ENCODE measurements at regions not wholly inside any gene's neighbourhood (a gene's known extent, or its start where the extent isn't known, plus 50 kb on each side); places are given as distances from the start of the nearest gene placed in this dataset.

DNA sequence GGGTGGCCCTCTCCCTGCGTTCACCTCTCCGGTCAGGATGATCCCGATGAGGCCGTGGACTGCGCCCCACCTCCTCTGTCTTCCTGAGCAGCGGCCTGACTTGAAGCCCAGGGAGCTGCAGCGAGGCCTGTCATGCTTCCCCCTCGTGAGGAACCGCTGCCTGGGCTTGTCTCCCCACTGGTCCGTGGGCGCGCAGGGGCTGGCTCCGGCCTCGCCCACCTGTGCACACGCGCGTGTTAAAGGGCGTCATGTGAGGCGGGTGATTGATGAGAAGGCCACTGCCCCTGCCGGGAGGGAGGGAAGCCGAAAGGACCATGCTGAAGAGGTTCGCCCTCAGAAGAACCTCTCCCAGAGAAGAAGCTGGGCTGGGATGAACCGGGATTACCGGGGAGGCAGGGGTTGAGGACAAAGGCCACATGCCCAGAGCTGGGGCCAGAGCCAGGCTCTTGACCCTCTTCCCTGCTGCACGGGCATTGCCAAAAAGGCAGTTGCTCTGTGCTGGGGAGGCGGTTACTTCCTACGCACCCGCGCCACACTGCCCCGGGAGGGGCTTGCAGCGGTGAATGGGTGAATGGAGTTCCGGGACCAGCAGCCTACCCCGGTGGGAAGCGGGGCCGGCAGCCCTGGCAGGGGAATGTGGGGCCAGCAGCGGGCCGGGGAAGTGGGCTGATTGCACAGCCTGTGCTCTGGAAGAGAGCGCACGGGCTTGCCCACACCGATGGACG lies 85.9 kb upstream of the GSE1 start (continued):
- TF ChIP-seq STAT5B (CRISPR knock-in tag; IDR thresholded peaks at IDR 0.05) (no peak), ZBTB7A (CRISPR knock-in tag; IDR thresholded peaks at IDR 0.05) (0 out of 2 replicates have a peak, but pooled peaks have one; percentile 11), MYNN (CRISPR knock-in tag; IDR thresholded peaks at IDR 0.05; ENCODE audit: low read depth) (no peak), NFKBIZ (CRISPR knock-in tag; IDR thresholded peaks at IDR 0.05) (no peak), ZNF205 (CRISPR knock-in tag; IDR thresholded peaks at IDR 0.05) (no peak), NFE2 (CRISPR knock-in tag; IDR thresholded peaks at IDR 0.05) (no peak), ADNP (CRISPR knock-in tag; IDR thresholded peaks at IDR 0.05) (no peak), TBX2 (CRISPR knock-in tag; IDR thresholded peaks at IDR 0.05; ENCODE audit: borderline replicate concordance) (no peak), ASH2L (IDR thresholded peaks at IDR 0.05; ENCODE audit: insufficient read length, low read depth, low read length) (no peak), MED8 (CRISPR knock-in tag; IDR thresholded peaks at IDR 0.05; ENCODE audit: insufficient replicate concordance) (peak; percentile 38), ZNF773 (CRISPR knock-in tag; IDR thresholded peaks at IDR 0.05; ENCODE audit: borderline replicate concordance) (no peak), FOXP1 (IDR thresholded peaks at IDR 0.05) (no peak), FOXP1 (CRISPR knock-in tag; IDR thresholded peaks at IDR 0.05) (no peak), HOXA9 (CRISPR knock-in tag; IDR thresholded peaks at IDR 0.05; ENCODE audit: borderline replicate concordance) (no peak), GABPA (IDR thresholded peaks at IDR 0.05; ENCODE audit: low read depth, low read length) (no peak), GABPA (CRISPR knock-in tag; IDR thresholded peaks at IDR 0.05; ENCODE audit: low read depth) (no peak), NRL (CRISPR knock-in tag; IDR thresholded peaks at IDR 0.05; ENCODE audit: borderline replicate concordance) (0 out of 2 replicates have a peak, but pooled peaks have one; percentile 8), HHEX (CRISPR knock-in tag; IDR thresholded peaks at IDR 0.05) (no peak), SCMH1 (CRISPR knock-in tag; IDR thresholded peaks at IDR 0.05; ENCODE audit: borderline replicate concordance) (no peak), RFX3 (CRISPR knock-in tag; IDR thresholded peaks at IDR 0.05) (no peak), ZNF263 (CRISPR knock-in tag; IDR thresholded peaks at IDR 0.05) (0 out of 2 replicates have a peak, but pooled peaks have one; percentile 2)
- TF ChIP-seq, protein P1, sequence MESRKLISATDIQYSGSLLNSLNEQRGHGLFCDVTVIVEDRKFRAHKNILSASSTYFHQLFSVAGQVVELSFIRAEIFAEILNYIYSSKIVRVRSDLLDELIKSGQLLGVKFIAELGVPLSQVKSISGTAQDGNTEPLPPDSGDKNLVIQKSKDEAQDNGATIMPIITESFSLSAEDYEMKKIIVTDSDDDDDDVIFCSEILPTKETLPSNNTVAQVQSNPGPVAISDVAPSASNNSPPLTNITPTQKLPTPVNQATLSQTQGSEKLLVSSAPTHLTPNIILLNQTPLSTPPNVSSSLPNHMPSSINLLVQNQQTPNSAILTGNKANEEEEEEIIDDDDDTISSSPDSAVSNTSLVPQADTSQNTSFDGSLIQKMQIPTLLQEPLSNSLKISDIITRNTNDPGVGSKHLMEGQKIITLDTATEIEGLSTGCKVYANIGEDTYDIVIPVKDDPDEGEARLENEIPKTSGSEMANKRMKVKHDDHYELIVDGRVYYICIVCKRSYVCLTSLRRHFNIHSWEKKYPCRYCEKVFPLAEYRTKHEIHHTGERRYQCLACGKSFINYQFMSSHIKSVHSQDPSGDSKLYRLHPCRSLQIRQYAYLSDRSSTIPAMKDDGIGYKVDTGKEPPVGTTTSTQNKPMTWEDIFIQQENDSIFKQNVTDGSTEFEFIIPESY (CRISPR knock-in tag; IDR thresholded peaks at IDR 0.05) = peak; percentile 59
- TF ChIP-seq, protein P2, sequence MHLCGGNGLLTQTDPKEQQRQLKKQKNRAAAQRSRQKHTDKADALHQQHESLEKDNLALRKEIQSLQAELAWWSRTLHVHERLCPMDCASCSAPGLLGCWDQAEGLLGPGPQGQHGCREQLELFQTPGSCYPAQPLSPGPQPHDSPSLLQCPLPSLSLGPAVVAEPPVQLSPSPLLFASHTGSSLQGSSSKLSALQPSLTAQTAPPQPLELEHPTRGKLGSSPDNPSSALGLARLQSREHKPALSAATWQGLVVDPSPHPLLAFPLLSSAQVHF (CRISPR knock-in tag; IDR thresholded peaks at IDR 0.05) = no peak
- TF ChIP-seq, protein P3, sequence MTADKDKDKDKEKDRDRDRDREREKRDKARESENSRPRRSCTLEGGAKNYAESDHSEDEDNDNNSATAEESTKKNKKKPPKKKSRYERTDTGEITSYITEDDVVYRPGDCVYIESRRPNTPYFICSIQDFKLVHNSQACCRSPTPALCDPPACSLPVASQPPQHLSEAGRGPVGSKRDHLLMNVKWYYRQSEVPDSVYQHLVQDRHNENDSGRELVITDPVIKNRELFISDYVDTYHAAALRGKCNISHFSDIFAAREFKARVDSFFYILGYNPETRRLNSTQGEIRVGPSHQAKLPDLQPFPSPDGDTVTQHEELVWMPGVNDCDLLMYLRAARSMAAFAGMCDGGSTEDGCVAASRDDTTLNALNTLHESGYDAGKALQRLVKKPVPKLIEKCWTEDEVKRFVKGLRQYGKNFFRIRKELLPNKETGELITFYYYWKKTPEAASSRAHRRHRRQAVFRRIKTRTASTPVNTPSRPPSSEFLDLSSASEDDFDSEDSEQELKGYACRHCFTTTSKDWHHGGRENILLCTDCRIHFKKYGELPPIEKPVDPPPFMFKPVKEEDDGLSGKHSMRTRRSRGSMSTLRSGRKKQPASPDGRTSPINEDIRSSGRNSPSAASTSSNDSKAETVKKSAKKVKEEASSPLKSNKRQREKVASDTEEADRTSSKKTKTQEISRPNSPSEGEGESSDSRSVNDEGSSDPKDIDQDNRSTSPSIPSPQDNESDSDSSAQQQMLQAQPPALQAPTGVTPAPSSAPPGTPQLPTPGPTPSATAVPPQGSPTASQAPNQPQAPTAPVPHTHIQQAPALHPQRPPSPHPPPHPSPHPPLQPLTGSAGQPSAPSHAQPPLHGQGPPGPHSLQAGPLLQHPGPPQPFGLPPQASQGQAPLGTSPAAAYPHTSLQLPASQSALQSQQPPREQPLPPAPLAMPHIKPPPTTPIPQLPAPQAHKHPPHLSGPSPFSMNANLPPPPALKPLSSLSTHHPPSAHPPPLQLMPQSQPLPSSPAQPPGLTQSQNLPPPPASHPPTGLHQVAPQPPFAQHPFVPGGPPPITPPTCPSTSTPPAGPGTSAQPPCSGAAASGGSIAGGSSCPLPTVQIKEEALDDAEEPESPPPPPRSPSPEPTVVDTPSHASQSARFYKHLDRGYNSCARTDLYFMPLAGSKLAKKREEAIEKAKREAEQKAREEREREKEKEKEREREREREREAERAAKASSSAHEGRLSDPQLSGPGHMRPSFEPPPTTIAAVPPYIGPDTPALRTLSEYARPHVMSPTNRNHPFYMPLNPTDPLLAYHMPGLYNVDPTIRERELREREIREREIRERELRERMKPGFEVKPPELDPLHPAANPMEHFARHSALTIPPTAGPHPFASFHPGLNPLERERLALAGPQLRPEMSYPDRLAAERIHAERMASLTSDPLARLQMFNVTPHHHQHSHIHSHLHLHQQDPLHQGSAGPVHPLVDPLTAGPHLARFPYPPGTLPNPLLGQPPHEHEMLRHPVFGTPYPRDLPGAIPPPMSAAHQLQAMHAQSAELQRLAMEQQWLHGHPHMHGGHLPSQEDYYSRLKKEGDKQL (CRISPR knock-in tag; IDR thresholded peaks at IDR 0.05; ENCODE audit: low read depth) = no peak
- TF ChIP-seq, protein P4, sequence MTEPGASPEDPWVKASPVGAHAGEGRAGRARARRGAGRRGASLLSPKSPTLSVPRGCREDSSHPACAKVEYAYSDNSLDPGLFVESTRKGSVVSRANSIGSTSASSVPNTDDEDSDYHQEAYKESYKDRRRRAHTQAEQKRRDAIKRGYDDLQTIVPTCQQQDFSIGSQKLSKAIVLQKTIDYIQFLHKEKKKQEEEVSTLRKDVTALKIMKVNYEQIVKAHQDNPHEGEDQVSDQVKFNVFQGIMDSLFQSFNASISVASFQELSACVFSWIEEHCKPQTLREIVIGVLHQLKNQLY (CRISPR knock-in tag; IDR thresholded peaks at IDR 0.05) = no peak
